ENCODE measurements at regions not wholly inside any gene's neighbourhood (a gene's known extent, or its start where the extent isn't known, plus 50 kb on each side); places are given as distances from the start of the nearest gene placed in this dataset.

DNA sequence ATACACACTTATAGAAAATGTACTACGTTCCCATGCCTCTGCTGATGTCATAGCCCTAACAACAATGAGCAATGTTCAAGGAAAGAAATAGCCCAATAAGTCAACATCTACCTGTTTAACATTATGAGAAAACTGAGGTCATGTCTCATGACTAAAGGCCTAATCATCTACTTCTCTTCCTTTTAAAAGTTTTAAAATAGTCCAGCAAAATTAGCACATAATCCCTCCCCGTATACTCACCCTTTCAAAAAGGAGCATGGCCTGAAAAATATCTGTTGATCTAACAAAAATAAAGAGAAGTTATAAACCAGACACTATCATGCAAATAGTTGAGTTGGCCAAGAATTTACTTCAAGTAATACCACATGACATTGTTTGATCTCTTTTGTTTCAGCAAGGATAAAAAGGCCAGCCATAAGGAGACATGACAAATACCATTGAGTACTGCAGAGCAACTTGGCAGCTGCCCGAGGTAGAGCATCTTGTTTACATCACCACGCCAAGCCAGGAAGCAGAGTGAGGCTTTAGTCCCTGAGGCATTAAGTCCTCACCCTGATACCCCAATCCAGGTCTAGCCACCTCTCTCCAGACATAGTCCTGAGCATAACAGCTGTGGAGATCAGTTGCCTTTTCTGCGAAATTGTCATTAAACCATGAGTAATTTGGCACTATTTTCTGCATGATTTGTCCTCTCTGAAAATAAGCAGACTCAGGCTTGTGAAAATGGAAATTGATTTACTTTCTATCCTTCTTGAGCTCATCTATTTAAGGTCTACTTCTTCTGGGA is 137.4 kb upstream of the ETAA1 start:
- Histone ChIP-seq H3K36me3 (ENCODE audit: insufficient read depth, low read length) (no peaks in the 10 kb centered on the region), H3K9ac (ENCODE audit: low read depth, low read length) (no peak overlapping the region), H3K9me3 (ENCODE audit: control insufficient read depth, insufficient read depth, low read length) (no peaks in the 10 kb centered on the region), H3K4me1 (ENCODE audit: insufficient read depth, low read length) (peaks cover 4% of the 10 kb centered on the region; the same call in 1 of the 2 replicates)

DNA sequence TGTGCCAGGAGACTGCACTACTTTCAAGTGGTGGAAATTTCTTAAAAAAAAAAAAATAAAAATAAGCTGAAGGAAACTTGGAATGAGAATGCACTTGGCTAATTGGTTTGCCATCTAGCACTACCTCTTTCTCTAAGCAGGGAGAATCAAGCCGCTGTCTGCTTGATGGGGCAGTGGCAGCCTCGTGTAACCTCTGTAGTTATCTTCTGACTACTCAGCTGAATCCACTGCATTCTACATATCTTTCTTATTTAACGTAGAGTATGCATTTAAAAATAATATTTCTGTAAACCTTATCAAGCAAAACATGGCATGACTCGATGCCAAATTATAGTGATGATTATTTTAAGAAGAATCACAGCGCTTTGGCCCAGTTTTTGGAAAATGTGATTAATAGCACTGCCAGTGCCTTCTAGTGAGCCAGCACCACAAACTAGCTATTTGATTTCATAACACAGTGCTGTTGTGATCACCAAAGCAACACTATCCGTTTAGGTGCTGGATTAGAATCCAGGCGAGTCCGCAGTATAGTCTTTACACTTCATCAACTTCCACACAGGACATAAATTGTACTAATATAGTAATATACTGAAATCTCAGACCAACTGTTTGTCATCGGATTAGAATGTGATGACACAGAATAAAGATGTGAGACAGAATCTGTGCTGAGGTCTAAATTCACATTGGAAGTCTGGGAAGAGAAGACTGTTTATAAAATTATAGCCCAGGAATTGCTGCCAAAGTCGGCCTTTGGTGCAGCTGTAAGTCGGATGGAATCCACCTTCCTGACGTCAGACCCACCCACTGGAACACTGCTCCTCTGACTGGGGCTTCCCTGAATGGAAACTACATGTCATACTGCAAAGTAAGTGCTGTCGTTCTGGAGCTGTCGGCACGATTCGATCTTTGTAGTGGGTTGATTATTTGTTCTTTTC is 136.5 kb upstream of the ETAA1 start:
- no peaks in the 10 kb centered on the region for H3K36me3 ChIP-seq (ENCODE audit: insufficient read depth, low read length)
- H3K4me1 ChIP-seq (ENCODE audit: insufficient read depth, low read length): peaks cover 4% of the 10 kb centered on the region; the same call in 1 of the 2 replicates
- H3K9ac ChIP-seq (ENCODE audit: low read depth, low read length): no peak overlapping the region

DNA sequence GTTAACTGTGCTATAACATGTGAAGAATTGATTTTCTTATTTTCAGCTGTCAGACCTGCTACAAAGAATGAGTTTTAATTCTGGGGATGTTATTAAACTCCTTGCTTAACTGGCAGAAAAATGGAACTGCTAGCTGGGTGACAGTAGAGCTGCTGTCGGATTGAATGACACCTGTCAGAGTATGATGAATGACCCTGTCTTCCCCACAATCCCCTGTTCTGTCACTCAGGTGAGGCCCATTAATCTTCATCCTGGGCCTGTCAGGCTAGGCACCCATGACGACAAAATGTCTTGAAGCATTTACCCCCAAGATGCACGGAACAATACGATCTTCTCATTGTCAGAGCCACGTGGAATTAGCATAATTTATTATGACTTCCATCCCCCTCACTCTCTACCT is 129.9 kb upstream of the ETAA1 start:
- no peaks in the 10 kb centered on the region for H3K9me3 ChIP-seq (ENCODE audit: control insufficient read depth, insufficient read depth, low read length)
- H3K4me1 ChIP-seq (ENCODE audit: insufficient read depth, low read length): no peaks in the 10 kb centered on the region
- H3K36me3 ChIP-seq (ENCODE audit: insufficient read depth, low read length): no peaks in the 10 kb centered on the region
- no peak overlapping the region for H3K9ac ChIP-seq (ENCODE audit: low read depth, low read length)

More for the DNA sequence above, 136.5 kb upstream of the ETAA1 start:
- H3K9me3 ChIP-seq (ENCODE audit: control insufficient read depth, insufficient read depth, low read length): no peaks in the 10 kb centered on the region

- H3K4me1 ChIP-seq (ENCODE audit: insufficient read depth, low read length): no peaks in the 10 kb centered on the region
- H3K9me3 ChIP-seq (ENCODE audit: control insufficient read depth, insufficient read depth, low read length): no peaks in the 10 kb centered on the region
- H3K9ac ChIP-seq (ENCODE audit: low read depth, low read length): no peak overlapping the region
- no peaks in the 10 kb centered on the region for H3K36me3 ChIP-seq (ENCODE audit: insufficient read depth, low read length)
Measured at GRCh38 chr2:67268797-67269196, 128.3 kb upstream of the ETAA1 start.

- H3K9me3 ChIP-seq (ENCODE audit: control insufficient read depth, insufficient read depth, low read length): no peaks in the 10 kb centered on the region
- H3K36me3 ChIP-seq (ENCODE audit: insufficient read depth, low read length): no peaks in the 10 kb centered on the region
- no peaks in the 10 kb centered on the region for H3K4me1 ChIP-seq (ENCODE audit: insufficient read depth, low read length)
- H3K9ac ChIP-seq (ENCODE audit: low read depth, low read length): no peak overlapping the region
Measured at GRCh38 chr2:67272195-67272594, 124.9 kb upstream of the ETAA1 start.

- Histone ChIP-seq H3K9ac (ENCODE audit: low read depth, low read length) (no peak overlapping the region), H3K36me3 (ENCODE audit: insufficient read depth, low read length) (no peaks in the 10 kb centered on the region), H3K4me1 (ENCODE audit: insufficient read depth, low read length) (no peaks in the 10 kb centered on the region), H3K9me3 (ENCODE audit: control insufficient read depth, insufficient read depth, low read length) (no peaks in the 10 kb centered on the region)
Measured at GRCh38 chr2:67277450-67277849, 119.7 kb upstream of the ETAA1 start.

GRCh38 chr2:67281101-67281500 is 116.0 kb upstream of the ETAA1 start:
- no peaks in the 10 kb centered on the region for H3K9me3 ChIP-seq (ENCODE audit: control insufficient read depth, insufficient read depth, low read length)
- no peak overlapping the region for H3K9ac ChIP-seq (ENCODE audit: low read depth, low read length)

DNA sequence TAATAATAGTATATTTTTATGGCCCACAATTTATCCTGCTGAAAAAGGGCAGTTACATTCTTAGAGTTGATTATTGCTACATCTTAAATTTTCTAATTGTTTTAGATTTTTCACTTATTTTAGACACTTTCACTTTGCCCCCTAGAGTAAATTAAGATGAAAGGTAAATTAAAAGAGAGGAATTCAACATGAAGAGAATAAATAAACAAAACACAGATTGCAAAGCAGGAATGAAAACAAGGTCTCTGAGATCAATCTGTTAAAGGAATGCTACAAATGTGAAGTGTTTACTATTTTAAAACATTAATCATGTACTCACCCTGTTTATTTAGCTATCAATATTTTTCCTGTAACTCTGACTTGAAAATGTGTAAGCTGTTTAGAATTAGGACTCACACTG is 113.5 kb upstream of the ETAA1 start:
- H3K9me3 ChIP-seq (ENCODE audit: control insufficient read depth, insufficient read depth, low read length): no peaks in the 10 kb centered on the region
- no peak overlapping the region for H3K9ac ChIP-seq (ENCODE audit: low read depth, low read length)
- no peaks in the 10 kb centered on the region for H3K36me3 ChIP-seq (ENCODE audit: insufficient read depth, low read length)
- H3K4me1 ChIP-seq (ENCODE audit: insufficient read depth, low read length): no peaks in the 10 kb centered on the region

More at GRCh38 chr2:67281101-67281500, 116.0 kb upstream of the ETAA1 start:
- no peaks in the 10 kb centered on the region for H3K36me3 ChIP-seq (ENCODE audit: insufficient read depth, low read length)
- no peaks in the 10 kb centered on the region for H3K4me1 ChIP-seq (ENCODE audit: insufficient read depth, low read length)

DNA sequence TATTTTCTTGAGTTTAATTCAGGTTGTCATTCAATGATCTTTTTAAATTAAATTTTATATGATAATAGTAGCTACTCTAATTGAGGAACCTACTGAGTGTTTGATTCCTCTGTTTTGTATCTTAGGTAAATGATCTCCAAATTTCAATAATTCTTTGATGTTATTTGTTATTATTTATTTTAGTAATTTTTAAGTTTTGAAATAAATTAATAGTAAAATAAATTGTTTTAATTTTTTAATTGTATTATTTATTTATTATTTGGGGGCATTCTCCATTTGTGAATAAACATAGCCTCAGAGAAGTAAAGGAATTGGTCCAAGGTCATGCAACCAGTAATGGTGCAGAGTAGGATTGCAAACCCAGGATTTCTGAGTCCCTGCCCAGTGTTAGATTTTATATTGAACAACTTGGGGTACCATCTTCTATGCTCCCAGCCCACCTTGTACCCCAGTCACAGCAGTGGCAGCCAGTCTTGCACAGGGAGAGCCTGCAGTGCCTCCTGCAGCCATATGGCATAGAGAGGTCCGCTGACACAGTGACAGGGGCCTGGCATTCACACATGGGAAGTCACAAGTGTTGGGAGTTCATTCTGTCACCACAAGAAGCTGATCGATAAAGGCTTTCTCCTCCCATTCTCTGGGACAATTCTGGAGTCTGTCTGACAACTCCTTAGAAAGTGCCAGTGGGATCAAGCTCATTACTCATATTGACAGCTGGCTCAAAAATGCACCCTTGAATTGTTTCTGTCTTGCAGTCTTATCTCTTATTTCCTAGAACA is 110.0 kb upstream of the ETAA1 start:
- Histone ChIP-seq H3K9ac (ENCODE audit: low read depth, low read length) (no peak overlapping the region), H3K4me1 (ENCODE audit: insufficient read depth, low read length) (no peaks in the 10 kb centered on the region), H3K9me3 (ENCODE audit: control insufficient read depth, insufficient read depth, low read length) (no peaks in the 10 kb centered on the region), H3K36me3 (ENCODE audit: insufficient read depth, low read length) (no peaks in the 10 kb centered on the region)

- Histone ChIP-seq H3K36me3 (ENCODE audit: insufficient read depth, low read length) (no peaks in the 10 kb centered on the region), H3K9ac (ENCODE audit: low read depth, low read length) (no peak overlapping the region), H3K9me3 (ENCODE audit: control insufficient read depth, insufficient read depth, low read length) (no peaks in the 10 kb centered on the region), H3K4me1 (ENCODE audit: insufficient read depth, low read length) (no peaks in the 10 kb centered on the region)
Measured at GRCh38 chr2:67289271-67289670, 107.9 kb upstream of the ETAA1 start.

GRCh38 chr2:67289921-67290371 is 107.2 kb upstream of the ETAA1 start:
- H3K9me3 ChIP-seq (ENCODE audit: control insufficient read depth, insufficient read depth, low read length): no peaks in the 10 kb centered on the region
- no peaks in the 10 kb centered on the region for H3K4me1 ChIP-seq (ENCODE audit: insufficient read depth, low read length)

DNA sequence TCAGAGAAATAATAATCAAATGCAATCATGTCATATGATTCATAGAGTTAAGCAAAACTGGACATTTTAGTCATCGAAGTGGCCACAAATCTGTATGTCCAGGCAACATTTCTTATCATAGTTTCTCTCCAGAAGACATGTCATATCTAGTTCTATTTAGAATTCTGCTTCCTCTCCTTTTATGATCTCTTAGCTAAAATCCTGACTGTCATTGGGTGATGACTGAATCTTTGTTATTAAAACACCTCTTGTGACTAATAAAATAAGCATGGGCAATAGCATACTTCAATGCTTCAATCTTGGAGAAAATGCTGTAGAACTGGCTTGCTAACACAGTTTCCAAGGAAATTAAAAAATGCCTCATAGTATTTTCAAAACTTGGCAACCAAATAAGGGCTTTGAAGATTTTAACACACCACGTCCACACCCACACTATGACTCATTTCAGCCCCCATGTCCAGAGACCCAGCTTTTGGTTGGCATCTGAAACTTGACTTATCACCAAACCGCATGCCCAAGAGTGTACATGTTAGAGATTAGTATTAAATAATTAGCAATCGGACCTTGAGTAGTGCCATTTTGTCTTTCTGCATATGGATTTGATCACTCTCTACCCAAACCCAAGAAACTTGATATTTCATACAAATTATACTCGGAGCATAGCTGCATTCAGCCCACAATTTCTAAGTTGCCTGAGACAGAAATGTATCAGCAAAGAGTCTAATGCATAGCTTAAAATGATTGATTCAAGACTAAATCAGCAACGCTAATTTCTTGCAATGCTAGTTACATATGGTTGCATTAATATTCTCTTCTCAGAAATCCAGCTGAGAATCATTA is 106.5 kb upstream of the ETAA1 start:
- Histone ChIP-seq H3K9ac (ENCODE audit: low read depth, low read length) (no peak overlapping the region), H3K36me3 (ENCODE audit: insufficient read depth, low read length) (no peaks in the 10 kb centered on the region), H3K9me3 (ENCODE audit: control insufficient read depth, insufficient read depth, low read length) (no peaks in the 10 kb centered on the region), H3K4me1 (ENCODE audit: insufficient read depth, low read length) (no peaks in the 10 kb centered on the region)

More at GRCh38 chr2:67289921-67290371, 107.2 kb upstream of the ETAA1 start:
- Histone ChIP-seq H3K36me3 (ENCODE audit: insufficient read depth, low read length) (no peaks in the 10 kb centered on the region), H3K9ac (ENCODE audit: low read depth, low read length) (no peak overlapping the region)

- H3K4me1 ChIP-seq (ENCODE audit: insufficient read depth, low read length): no peaks in the 10 kb centered on the region
- H3K9ac ChIP-seq (ENCODE audit: low read depth, low read length): no peak overlapping the region
- no peaks in the 10 kb centered on the region for H3K9me3 ChIP-seq (ENCODE audit: control insufficient read depth, insufficient read depth, low read length)
- no peaks in the 10 kb centered on the region for H3K36me3 ChIP-seq (ENCODE audit: insufficient read depth, low read length)
Measured at GRCh38 chr2:67294218-67294617, 102.9 kb upstream of the ETAA1 start.

Data from ES-I3 (cell line).